K562 (cell line): ENCODE measurements at regions not wholly inside any gene's neighbourhood (a gene's known extent, or its start where the extent isn't known, plus 50 kb on each side); places are given as distances from the start of the nearest gene placed in this dataset.
"Not testable (repeated sequence)": the region's sequence is repeated elsewhere in the genome, so short reads cannot be mapped to it uniquely, and the experiment has no call there.

Source experiments
- ATAC-seq: fragments of 200-7000 bp; cut with Tn5 transposase; 3 replicates; pipeline ENCODE4 v1.9.1; 2020; ENCODE audit warnings: moderate library complexity
- BruUV-seq: library from RNA; stranded (reverse); fragments of 400-500 nt; replicated peaks from 2 replicates; lab custom pipeline; 2021; lab: Mats Ljungman, UMichigan
- CTCF ChIA-PET: fragments of 300-600 bp; formaldehyde crosslinking; extraction: SDS; loops from one replicate; lab custom pipeline; 2021; ENCODE audit warnings: low intra/inter-chr PET ratio; lab: Yijun Ruan, JAX
- POLR2A ChIA-PET: fragments of 300-600, 350-650 bp; sonication (Branson Sonifier 250); formaldehyde crosslinking; extraction: SDS; loops from one replicate; lab custom pipeline; 2021; ENCODE audit warnings: antibody characterized with exemption, inconsistent platforms; lab: Yijun Ruan, JAX
- DNase-seq, 4 experiments: peaks; one replicate each; pipeline versions ENCODE4 v3.0.0 to v3.0.0-alpha.2; 2011 to 2018; ENCODE audit warnings: low spot score in 3 of 4, mixed read lengths in 3 of 4; ENCODE audit errors: extremely low read depth in 1 of 4
- FAIRE-seq: peaks from 2 replicates; lab custom pipeline; 2011; peaks lifted over from hg19 to GRCh38; lab: Jason Lieb, UNC
- H2AFZ ChIP-seq: 2 replicates; pipeline ENCODE4 v1.6.0; 2011; ENCODE audit warnings: low read depth, low read length, control low read depth, inconsistent platforms
- H3K27ac ChIP-seq: fragments of 200-600 bp; 3 replicates; pipeline ENCODE4 v1.8.0; 2011; ENCODE audit warnings: low read depth, mild to moderate bottlenecking, control low read depth, inconsistent platforms, low read length, moderate library complexity, mixed read lengths; ENCODE audit errors: extremely low read depth
- H3K27me3 ChIP-seq, 2 experiments: fragments of 300-600 bp in 1 of 2; 2 replicates in 1 of 2; 3 replicates in 1 of 2; pipeline versions ENCODE4 v1.6.0 to v1.8.0; 2011; ENCODE audit warnings: inconsistent platforms in 2 of 2, low read length in 2 of 2, mild to moderate bottlenecking in 1 of 2, mixed read lengths in 1 of 2, moderate library complexity in 1 of 2; ENCODE audit not compliant: control insufficient read depth in 2 of 2, insufficient read depth in 2 of 2
- H3K36me3 ChIP-seq: fragments of 300-600 bp; 3 replicates; pipeline ENCODE4 v1.8.0; 2011; ENCODE audit warnings: mild to moderate bottlenecking, low read length, inconsistent platforms; ENCODE audit not compliant: control insufficient read depth, insufficient read depth
- H3K4me1 ChIP-seq, 2 experiments: fragments of 200-600 bp in 1 of 2; replicated peaks in 1 of 2; 2 replicates in 1 of 2; 3 replicates in 1 of 2; pipeline versions ENCODE4 v1.5.1 to v1.8.0; 2011; ENCODE audit warnings: inconsistent platforms in 2 of 2, low read length in 2 of 2, mild to moderate bottlenecking in 1 of 2, mixed read lengths in 1 of 2, moderate library complexity in 1 of 2; ENCODE audit not compliant: control insufficient read depth in 2 of 2, insufficient read depth in 2 of 2
- H3K4me2 ChIP-seq: 2 replicates; pipeline ENCODE4 v1.6.1; 2011; ENCODE audit warnings: low read length, control low read depth, inconsistent platforms, mixed read lengths; ENCODE audit not compliant: insufficient read depth
- H3K4me3 ChIP-seq: fragments of 200-600 bp; sonication (generic), shearing (Covaris generic); 2 replicates; pipeline ENCODE4 v1.5.1; 2016; ENCODE audit warnings: control low read depth, inconsistent platforms
- H3K79me2 ChIP-seq: fragments of 200-600 bp; 3 replicates; pipeline ENCODE4 v1.8.0; 2011; ENCODE audit warnings: low read length, inconsistent platforms; ENCODE audit not compliant: control insufficient read depth, insufficient read depth
- H3K9ac ChIP-seq, 2 experiments: 2 replicates each; pipeline versions ENCODE4 v1.6.0 to v1.6.1; 2011; ENCODE audit warnings: low read depth in 2 of 2, low read length in 2 of 2, control low read depth in 1 of 2, inconsistent platforms in 1 of 2, mild to moderate bottlenecking in 1 of 2, mixed read lengths in 1 of 2; ENCODE audit not compliant: insufficient read depth in 1 of 2
- H3K9me1 ChIP-seq: one replicate; pipeline ENCODE4 v1.6.0; 2011; ENCODE audit warnings: inconsistent platforms, mild to moderate bottlenecking, low read length, moderate library complexity; ENCODE audit not compliant: control insufficient read depth, insufficient read depth
- H3K9me3 ChIP-seq: replicated peaks from 2 replicates; pipeline ENCODE4 v1.5.1; 2011; ENCODE audit warnings: low read depth, low read length, inconsistent platforms; ENCODE audit not compliant: control insufficient read depth, insufficient read depth
- H4K20me1 ChIP-seq: replicated peaks from 2 replicates; pipeline ENCODE4 v1.6.1; 2011; ENCODE audit warnings: low read length, inconsistent platforms, mixed read lengths; ENCODE audit not compliant: control insufficient read depth, insufficient read depth
- WGBS: fragments of 100-300 bp; shearing (Covaris generic); methylation state at CpG from one replicate; pipeline ENCODE4 v1.1.6; 2016; ENCODE audit warnings: low coverage, mixed read lengths; ENCODE audit not compliant: insufficient coverage; ENCODE audit errors: missing lambda C conversion rate; 5-methylcytosine and 5-hydroxymethylcytosine counted together
- in situ Hi-C: fragments of 300-500 bp; cut with MboI; formaldehyde crosslinking; loops from 4 replicates; pipeline ENCODE4 v1.15.0; 2018; ENCODE audit warnings: inconsistent platforms, mixed read lengths
- intact Hi-C: fragments of 100-400 bp; cut with micrococcal nuclease; formaldehyde crosslinking; loops from 2 replicates; pipeline ENCODE4 v1.14.2; 2022
- TF ChIP-seq, protein P1 (sequence below), 3 experiments: fragments of 200-800 bp in 1 of 3; fragments of 250-450 bp in 1 of 3; fragments of 450-650 bp in 1 of 3; sonication (Bioruptor Pico) in 1 of 3; sonication (Bioruptor generic) in 1 of 3; formaldehyde crosslinking in 1 of 3; IDR thresholded peaks; 2 replicates each; pipeline versions ENCODE4 v1.6.1 to v1.8.0; 2016 to 2022; ENCODE audit warnings: mild to moderate bottlenecking in 2 of 3, missing genetic modification characterization in 2 of 3, missing compliant biosample characterization in 1 of 3, moderate library complexity in 1 of 3

DNA sequence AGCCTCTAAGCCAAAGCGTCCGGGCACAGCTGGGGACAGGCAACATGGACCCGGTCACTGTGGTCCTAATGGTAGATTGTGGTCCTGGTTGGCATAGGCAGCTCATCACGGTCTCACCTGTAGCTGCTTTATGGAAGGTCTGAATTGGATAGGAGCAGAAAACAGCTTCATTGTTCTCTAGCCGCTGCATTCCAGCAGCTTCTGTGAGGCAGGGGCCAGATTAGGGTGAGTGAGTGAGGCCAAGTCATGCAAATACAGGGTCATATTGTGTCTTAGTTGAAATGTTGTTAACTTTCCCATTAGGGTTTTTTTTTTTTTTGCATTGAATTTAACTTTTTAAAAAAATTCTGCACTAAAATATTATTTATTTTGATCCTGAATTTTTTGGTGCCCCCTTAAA lies 105.4 kb upstream of the SULF2 start:
- H3K9me1 ChIP-seq, H3K79me2 ChIP-seq, ATAC-seq, POLR2A ChIA-PET, H3K36me3 ChIP-seq, FAIRE-seq, H3K4me3 ChIP-seq, H3K4me2 ChIP-seq, H3K9me3 ChIP-seq, H2AFZ ChIP-seq, DNase-seq, H3K27ac ChIP-seq, H3K9ac ChIP-seq, H4K20me1 ChIP-seq, CTCF ChIA-PET, BruUV-seq, H3K4me1 ChIP-seq: not testable (repeated sequence)
- in situ Hi-C loops (loop anchor here (5.0 kb wide), 2 partner anchors 73 to 627 kb away; no protein-coding TSS in a partner anchor), intact Hi-C loops (loop anchor here (10.0 kb wide), 1 partner anchor 46 kb away; no protein-coding TSS in a partner anchor)
- H3K27me3 ChIP-seq = peaks cover 0 to 24% of the 10 kb centered on the region in 2 experiments; a peak in 2 of 5 replicates
- 0% methylated on average over 3 of the region's 5 CpGs for WGBS
- TF ChIP-seq, protein P1, sequence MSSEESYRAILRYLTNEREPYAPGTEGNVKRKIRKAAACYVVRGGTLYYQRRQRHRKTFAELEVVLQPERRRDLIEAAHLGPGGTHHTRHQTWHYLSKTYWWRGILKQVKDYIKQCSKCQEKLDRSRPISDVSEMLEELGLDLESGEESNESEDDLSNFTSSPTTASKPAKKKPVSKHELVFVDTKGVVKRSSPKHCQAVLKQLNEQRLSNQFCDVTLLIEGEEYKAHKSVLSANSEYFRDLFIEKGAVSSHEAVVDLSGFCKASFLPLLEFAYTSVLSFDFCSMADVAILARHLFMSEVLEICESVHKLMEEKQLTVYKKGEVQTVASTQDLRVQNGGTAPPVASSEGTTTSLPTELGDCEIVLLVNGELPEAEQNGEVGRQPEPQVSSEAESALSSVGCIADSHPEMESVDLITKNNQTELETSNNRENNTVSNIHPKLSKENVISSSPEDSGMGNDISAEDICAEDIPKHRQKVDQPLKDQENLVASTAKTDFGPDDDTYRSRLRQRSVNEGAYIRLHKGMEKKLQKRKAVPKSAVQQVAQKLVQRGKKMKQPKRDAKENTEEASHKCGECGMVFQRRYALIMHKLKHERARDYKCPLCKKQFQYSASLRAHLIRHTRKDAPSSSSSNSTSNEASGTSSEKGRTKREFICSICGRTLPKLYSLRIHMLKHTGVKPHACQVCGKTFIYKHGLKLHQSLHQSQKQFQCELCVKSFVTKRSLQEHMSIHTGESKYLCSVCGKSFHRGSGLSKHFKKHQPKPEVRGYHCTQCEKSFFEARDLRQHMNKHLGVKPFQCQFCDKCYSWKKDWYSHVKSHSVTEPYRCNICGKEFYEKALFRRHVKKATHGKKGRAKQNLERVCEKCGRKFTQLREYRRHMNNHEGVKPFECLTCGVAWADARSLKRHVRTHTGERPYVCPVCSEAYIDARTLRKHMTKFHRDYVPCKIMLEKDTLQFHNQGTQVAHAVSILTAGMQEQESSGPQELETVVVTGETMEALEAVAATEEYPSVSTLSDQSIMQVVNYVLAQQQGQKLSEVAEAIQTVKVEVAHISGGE (CRISPR knock-in tag; IDR thresholded peaks at IDR 0.05) = 0 out of 6 replicates have a peak, but pooled peaks of 1 of the 3 experiments have one; percentile 32

DNA sequence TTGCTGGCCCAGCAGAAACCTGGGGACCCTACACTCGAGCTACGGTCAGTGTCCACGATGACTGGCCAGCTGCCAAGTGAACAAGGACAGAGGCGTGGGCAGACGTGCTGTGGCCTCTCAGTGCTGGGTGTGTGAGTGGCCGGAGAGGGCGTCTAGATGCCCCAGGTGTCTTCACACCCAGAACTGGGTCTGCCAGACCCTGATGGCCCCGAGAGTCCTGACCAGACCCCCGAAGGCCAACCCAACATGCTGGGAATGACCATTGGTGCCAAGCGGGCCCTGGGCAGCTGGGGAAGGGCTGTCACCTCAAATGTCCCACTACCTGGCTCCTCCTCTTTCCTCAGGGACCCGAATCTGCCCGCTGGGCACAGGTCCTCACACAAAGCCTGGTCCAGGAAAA lies 104.5 kb upstream of the SULF2 start:
- H3K9me3 ChIP-seq, ATAC-seq, FAIRE-seq, H3K36me3 ChIP-seq, BruUV-seq, H3K4me1 ChIP-seq, CTCF ChIA-PET, H2AFZ ChIP-seq, H3K27ac ChIP-seq, H3K79me2 ChIP-seq, POLR2A ChIA-PET, H3K4me3 ChIP-seq, H3K9me1 ChIP-seq, H3K4me2 ChIP-seq, DNase-seq, H4K20me1 ChIP-seq, H3K9ac ChIP-seq: not testable (repeated sequence)
- H3K27me3 ChIP-seq = peaks cover 0 to 24% of the 10 kb centered on the region in 2 experiments; a peak in 2 of 5 replicates
- intact Hi-C loops = loop anchor here (10.0 kb wide), 1 partner anchor 45 kb away; no protein-coding TSS in a partner anchor
- 2% methylated on average over 8 of the region's 12 CpGs for WGBS
- in situ Hi-C loops = loop anchor here (5.0 kb wide), 2 partner anchors 72 to 628 kb away; no protein-coding TSS in a partner anchor
